Kidney capillary endothelial cell (primary cell): ENCODE measurements at regions not wholly inside any gene's neighbourhood (a gene's known extent, or its start where the extent isn't known, plus 50 kb on each side); places are given as distances from the start of the nearest gene placed in this dataset.
A peak's percentile ranks its signal among the peaks of the same experiment; 100 is the strongest.

Experiments
- DNase-seq: peaks from one replicate; pipeline ENCODE4 v3.0.0-alpha.2; 2018; ENCODE audit warnings: low spot score

- DNase-seq = no peak
These were observed 593.8 kb downstream of the SPRY1 start for GRCh38 chr4:123990310-123990870.

- no peak for DNase-seq
These were observed 598.3 kb downstream of the SPRY1 start for GRCh38 chr4:123994917-123995316.

- peak; percentile 71 for DNase-seq
These were observed 599.3 kb downstream of the SPRY1 start for GRCh38 chr4:123995936-123996335.

GRCh38 chr4:123996718-123997510 lies 600.3 kb downstream of the SPRY1 start:
- no peak for DNase-seq

- no peak for DNase-seq
These were observed 601.3 kb downstream of the SPRY1 start for GRCh38 chr4:123997776-123998449.

- no peak for DNase-seq
These were observed 603.6 kb downstream of the SPRY1 start for GRCh38 chr4:124000233-124000632.

GRCh38 chr4:124015766-124016165 lies 619.2 kb downstream of the SPRY1 start:
- DNase-seq = no peak

GRCh38 chr4:124017185-124017785 lies 620.7 kb downstream of the SPRY1 start:
- no peak for DNase-seq

GRCh38 chr4:124018383-124019317 lies 622.1 kb downstream of the SPRY1 start:
- peak; percentile 47 for DNase-seq

- DNase-seq = no peak
These were observed 623.4 kb downstream of the SPRY1 start for GRCh38 chr4:124019749-124020549.

GRCh38 chr4:124025000-124025399 lies 628.4 kb downstream of the SPRY1 start:
- DNase-seq = no peak

GRCh38 chr4:124025428-124025827 lies 628.8 kb downstream of the SPRY1 start:
- DNase-seq = no peak

- DNase-seq = no peak
These were observed 631.6 kb downstream of the SPRY1 start for GRCh38 chr4:124028182-124028581.

- no peak for DNase-seq
These were observed 633.6 kb downstream of the SPRY1 start for GRCh38 chr4:124030147-124030546.

- no peak for DNase-seq
These were observed 635.4 kb downstream of the SPRY1 start for GRCh38 chr4:124032035-124032434.

GRCh38 chr4:124035364-124036041 lies 638.9 kb downstream of the SPRY1 start:
- no peak for DNase-seq

- no peak for DNase-seq
These were observed 640.6 kb downstream of the SPRY1 start for GRCh38 chr4:124037236-124037635.

GRCh38 chr4:124044330-124044729 lies 647.7 kb downstream of the SPRY1 start:
- no peak for DNase-seq

GRCh38 chr4:124044867-124045266 lies 648.3 kb downstream of the SPRY1 start:
- no peak for DNase-seq

GRCh38 chr4:124046190-124046589 lies 649.6 kb downstream of the SPRY1 start:
- no peak for DNase-seq
